Tibial nerve (tissue), 4 donors: ENCODE measurements at regions not wholly inside any gene's neighbourhood (a gene's known extent, or its start where the extent isn't known, plus 50 kb on each side); places are given as distances from the start of the nearest gene placed in this dataset.

Experiments
- DNase-seq, 2 donors: peaks; one replicate each; pipeline ENCODE4 v3.0.0-alpha.2; 2019; ENCODE audit warnings: low spot score in 2 of 2
- H3K27ac ChIP-seq, 4 donors: fragments of 200-600 bp; sonication (generic) in 3 of 4; one replicate each; pipeline ENCODE4 v1.5.1; 2017 to 2019; ENCODE audit warnings: mild to moderate bottlenecking in 1 of 4
- H3K27me3 ChIP-seq, 2 donors: fragments of 200-600 bp; sonication (generic) in 1 of 2; one replicate each; pipeline versions ENCODE4 v1.5.1 to v1.6.0; 2017 to 2019
- H3K36me3 ChIP-seq, 3 donors: fragments of 200-600 bp; sonication (generic); one replicate each; pipeline ENCODE4 v1.5.1; 2018 to 2019
- H3K4me1 ChIP-seq, 4 donors: fragments of 200-600 bp; sonication (generic) in 3 of 4; one replicate each; pipeline ENCODE4 v1.5.1; 2017 to 2019
- H3K4me3 ChIP-seq, 4 donors: fragments of 200-600 bp; sonication (generic) in 3 of 4; one replicate each; pipeline ENCODE4 v1.5.1; 2017 to 2019; ENCODE audit warnings: mild to moderate bottlenecking in 1 of 4, moderate library complexity in 1 of 4
- H3K9me3 ChIP-seq, 4 donors: fragments of 200-600 bp; sonication (generic) in 3 of 4; one replicate each; pipeline ENCODE4 v1.5.1; 2017 to 2019
- EP300 ChIP-seq, 2 donors: sonication (generic); formaldehyde crosslinking; IDR thresholded peaks; one replicate each; pipeline ENCODE4 v1.6.1; 2017; ENCODE audit warnings: antibody characterized with exemption in 2 of 2, mild to moderate bottlenecking in 1 of 2
- POLR2A ChIP-seq, 2 donors: fragments of 450-650 bp; IDR thresholded peaks; one replicate each; pipeline ENCODE4 v1.6.1; 2017; ENCODE audit warnings: antibody characterized with exemption in 2 of 2, mild to moderate bottlenecking in 2 of 2, moderate library complexity in 2 of 2
- WGBS, 2 donors: methylation state at CpG; one replicate each; pipeline ENCODE4 v1.1.5; 2018; 5-methylcytosine and 5-hydroxymethylcytosine counted together
- TF ChIP-seq, protein P1 (sequence below), 5 experiments: fragments of 200-600 bp in 3 of 5; fragments of 450-650 bp in 2 of 5; sonication (generic) in 3 of 5; IDR thresholded peaks; one replicate each; pipeline ENCODE4 v1.5.1; 2016 to 2019; ENCODE audit warnings: antibody characterized with exemption in 5 of 5, mild to moderate bottlenecking in 3 of 5, moderate library complexity in 2 of 5

DNA sequence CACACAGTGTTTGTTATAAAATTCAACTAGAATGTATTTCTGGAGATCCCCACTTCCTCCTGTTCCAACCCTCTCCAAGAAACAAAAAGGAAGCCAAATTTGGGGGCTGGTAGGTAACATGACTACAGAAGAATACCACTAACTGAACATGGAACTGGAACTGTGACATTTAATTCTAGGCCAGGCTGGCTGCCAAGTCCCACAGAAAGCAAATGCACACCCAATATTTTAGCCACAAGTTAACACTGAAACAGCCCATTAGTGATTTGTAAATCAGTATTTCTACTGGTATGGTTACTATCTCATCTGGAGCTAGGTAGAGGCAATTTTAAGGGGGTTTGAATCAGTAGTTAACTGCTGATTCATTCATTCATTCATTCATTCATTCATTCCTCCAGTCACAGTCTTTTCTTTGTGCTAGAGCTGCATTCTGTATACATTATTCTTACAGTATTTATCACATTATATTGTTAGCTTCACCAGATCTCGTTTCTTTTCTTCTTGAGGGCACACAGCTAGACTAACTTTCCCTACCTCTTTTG lies 131.7 kb upstream of the GDNF start:
- TF ChIP-seq EP300 (IDR thresholded peaks at IDR 0.05) = no peak
- no peak overlapping the region for H3K27ac ChIP-seq
- no peaks in the 10 kb centered on the region for H3K9me3 ChIP-seq
- H3K4me1 ChIP-seq = no peaks in the 10 kb centered on the region
- H3K4me3 ChIP-seq = no peak overlapping the region
- DNase-seq = no peak
- 53 to 70% methylated on average over 1 of the region's 1 CpG for WGBS, 2 donors
- H3K36me3 ChIP-seq = no peaks in the 10 kb centered on the region
- H3K27me3 ChIP-seq = no peaks in the 10 kb centered on the region

DNA sequence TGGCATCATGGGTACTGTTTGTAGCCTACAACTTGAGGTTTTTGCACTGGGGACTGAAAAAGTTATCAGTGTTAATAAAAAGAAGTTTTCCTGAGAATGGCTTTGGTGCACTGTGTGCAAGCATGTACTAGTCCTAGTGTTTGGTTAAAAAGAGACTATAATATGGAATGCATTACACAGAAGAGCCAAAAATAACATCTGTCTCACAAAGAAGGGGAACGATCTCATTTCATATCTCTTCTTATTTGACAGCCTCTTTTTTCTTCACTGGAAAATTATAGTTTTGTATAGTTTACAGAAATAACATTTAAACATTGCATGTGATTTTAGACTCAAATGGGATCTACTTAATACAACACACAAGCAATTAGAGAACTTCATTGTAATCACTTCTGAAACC lies 127.0 kb upstream of the GDNF start:
- 13 to 17% methylated on average over 1 of the region's 1 CpG for WGBS, 2 donors
- no peak for TF ChIP-seq EP300 (IDR thresholded peaks at IDR 0.05)
- no peak for TF ChIP-seq POLR2A (IDR thresholded peaks at IDR 0.05)
- TF ChIP-seq, protein P1, sequence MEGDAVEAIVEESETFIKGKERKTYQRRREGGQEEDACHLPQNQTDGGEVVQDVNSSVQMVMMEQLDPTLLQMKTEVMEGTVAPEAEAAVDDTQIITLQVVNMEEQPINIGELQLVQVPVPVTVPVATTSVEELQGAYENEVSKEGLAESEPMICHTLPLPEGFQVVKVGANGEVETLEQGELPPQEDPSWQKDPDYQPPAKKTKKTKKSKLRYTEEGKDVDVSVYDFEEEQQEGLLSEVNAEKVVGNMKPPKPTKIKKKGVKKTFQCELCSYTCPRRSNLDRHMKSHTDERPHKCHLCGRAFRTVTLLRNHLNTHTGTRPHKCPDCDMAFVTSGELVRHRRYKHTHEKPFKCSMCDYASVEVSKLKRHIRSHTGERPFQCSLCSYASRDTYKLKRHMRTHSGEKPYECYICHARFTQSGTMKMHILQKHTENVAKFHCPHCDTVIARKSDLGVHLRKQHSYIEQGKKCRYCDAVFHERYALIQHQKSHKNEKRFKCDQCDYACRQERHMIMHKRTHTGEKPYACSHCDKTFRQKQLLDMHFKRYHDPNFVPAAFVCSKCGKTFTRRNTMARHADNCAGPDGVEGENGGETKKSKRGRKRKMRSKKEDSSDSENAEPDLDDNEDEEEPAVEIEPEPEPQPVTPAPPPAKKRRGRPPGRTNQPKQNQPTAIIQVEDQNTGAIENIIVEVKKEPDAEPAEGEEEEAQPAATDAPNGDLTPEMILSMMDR (IDR thresholded peaks at IDR 0.05) = no peak
- Histone ChIP-seq H3K36me3 (no peaks in the 10 kb centered on the region), H3K4me1 (no peaks in the 10 kb centered on the region), H3K27me3 (no peaks in the 10 kb centered on the region), H3K9me3 (no peaks in the 10 kb centered on the region), H3K4me3 (no peak overlapping the region), H3K27ac (no peak overlapping the region)
- DNase-seq = no peak

DNA sequence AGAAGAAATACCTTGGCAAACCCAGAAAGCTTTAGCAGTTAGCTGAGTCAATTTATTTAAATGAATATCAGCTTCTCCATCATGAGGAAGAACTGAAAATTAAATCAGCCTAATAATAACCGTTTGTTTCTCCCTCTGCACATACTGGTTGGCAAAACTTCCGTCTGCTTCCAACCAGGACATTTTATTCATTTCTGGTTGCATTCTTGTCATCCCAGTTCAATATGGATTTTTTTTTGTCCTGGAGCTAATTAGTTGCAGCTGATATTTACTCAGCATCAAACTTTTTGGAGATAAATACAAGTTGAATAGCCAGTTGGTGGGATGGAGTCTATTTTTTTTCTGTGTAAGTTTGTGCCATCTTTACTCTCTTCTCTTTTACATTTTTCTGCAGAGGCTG lies 126.5 kb upstream of the GDNF start:
- WGBS, 2 donors = 21 to 22% methylated on average over 2 of the region's 2 CpGs
- Histone ChIP-seq H3K27ac (no peak overlapping the region), H3K4me3 (no peak overlapping the region), H3K27me3 (no peaks in the 10 kb centered on the region), H3K9me3 (no peaks in the 10 kb centered on the region), H3K4me1 (no peaks in the 10 kb centered on the region), H3K36me3 (no peaks in the 10 kb centered on the region)
- no peak for DNase-seq
- no peak for TF ChIP-seq POLR2A (IDR thresholded peaks at IDR 0.05)
- TF ChIP-seq EP300 (IDR thresholded peaks at IDR 0.05) = no peak
- TF ChIP-seq, protein P1 (IDR thresholded peaks at IDR 0.05) = no peak

DNA sequence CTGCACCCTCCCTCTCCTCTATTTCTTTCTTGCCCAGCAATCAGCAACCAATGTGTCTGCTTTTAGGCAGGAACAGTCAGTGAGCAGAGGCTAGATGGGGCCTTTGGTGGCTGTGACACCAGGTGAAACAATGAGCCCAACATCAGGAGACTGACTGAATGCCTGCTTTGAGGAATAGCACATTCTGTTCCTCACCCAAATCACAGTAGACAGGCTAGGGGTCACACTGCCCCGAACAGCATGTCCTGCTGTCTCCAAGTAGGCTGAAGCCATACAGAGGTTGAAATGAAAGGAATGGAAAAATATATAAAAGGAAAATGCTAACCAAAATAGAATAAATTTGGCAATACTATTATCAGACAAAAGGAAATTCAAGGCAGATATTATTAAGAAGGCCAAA lies 122.5 kb upstream of the GDNF start:
- H3K36me3 ChIP-seq = no peaks in the 10 kb centered on the region
- TF ChIP-seq EP300 (IDR thresholded peaks at IDR 0.05) = no peak
- TF ChIP-seq, protein P1 (IDR thresholded peaks at IDR 0.05) = no peak
- TF ChIP-seq POLR2A (IDR thresholded peaks at IDR 0.05) = no peak
- H3K4me1 ChIP-seq = no peaks in the 10 kb centered on the region
- H3K27me3 ChIP-seq = no peaks in the 10 kb centered on the region
- no peak overlapping the region for H3K27ac ChIP-seq
- peaks cover 0 to 24% (median 0%) of the 10 kb centered on the region in 4 donors for H3K9me3 ChIP-seq
- no peak overlapping the region for H3K4me3 ChIP-seq
- no peak for DNase-seq
- 62 to 91% methylated on average over 1 of the region's 1 CpG for WGBS, 2 donors

DNA sequence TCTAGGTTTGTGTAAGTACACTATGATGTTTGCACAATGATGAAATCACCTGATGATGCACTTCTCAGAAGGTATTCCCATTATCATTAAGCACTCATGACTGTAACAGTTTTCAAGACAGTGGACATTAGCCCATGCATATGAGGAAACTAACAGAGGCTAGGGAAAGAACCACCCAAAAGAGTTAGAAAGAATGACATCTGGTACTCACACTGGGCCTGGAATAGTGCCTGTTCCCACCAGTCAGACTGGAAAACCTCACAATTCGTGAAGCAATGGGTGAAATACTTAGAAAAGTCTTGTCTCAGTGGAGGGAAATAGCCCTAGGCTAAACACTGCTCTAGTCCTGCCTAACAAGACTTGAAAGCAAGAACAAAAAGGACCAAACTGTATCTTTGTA lies 117.4 kb upstream of the GDNF start:
- no peak for DNase-seq
- H3K9me3 ChIP-seq = peaks cover 0 to 26% (median 0%) of the 10 kb centered on the region in 4 donors
- no peaks in the 10 kb centered on the region for H3K36me3 ChIP-seq
- no peak for TF ChIP-seq EP300 (IDR thresholded peaks at IDR 0.05)
- TF ChIP-seq, protein P1 (IDR thresholded peaks at IDR 0.05) = no peak
- no peak for TF ChIP-seq POLR2A (IDR thresholded peaks at IDR 0.05)
- WGBS, 2 donors = 68 to 72% methylated on average over 1 of the region's 1 CpG
- no peak overlapping the region for H3K27ac ChIP-seq
- H3K27me3 ChIP-seq = no peaks in the 10 kb centered on the region
- no peak overlapping the region for H3K4me3 ChIP-seq
- no peaks in the 10 kb centered on the region for H3K4me1 ChIP-seq

DNA sequence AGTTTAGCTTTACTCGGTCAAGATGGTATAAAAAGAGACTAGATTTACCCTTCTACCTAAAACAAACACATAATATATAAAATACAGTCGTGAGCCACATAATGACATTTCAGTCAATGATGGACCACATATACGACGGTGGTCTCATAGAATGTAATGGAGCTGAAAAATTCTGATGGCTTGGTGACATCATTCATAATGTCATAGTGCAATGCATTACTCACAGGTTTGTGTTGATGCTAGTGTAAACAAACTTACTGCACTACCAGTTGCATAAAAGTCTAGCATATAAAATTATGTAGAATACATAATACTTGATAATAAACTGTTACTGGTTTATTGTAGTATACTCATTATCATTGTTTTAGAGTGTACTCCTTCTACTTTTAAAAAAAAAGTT lies 115.9 kb upstream of the GDNF start:
- TF ChIP-seq POLR2A (IDR thresholded peaks at IDR 0.05) = no peak
- TF ChIP-seq EP300 (IDR thresholded peaks at IDR 0.05) = no peak
- TF ChIP-seq, protein P1 (IDR thresholded peaks at IDR 0.05) = no peak
- no peak for DNase-seq
- Histone ChIP-seq H3K4me1 (no peaks in the 10 kb centered on the region), H3K4me3 (no peak overlapping the region), H3K36me3 (no peaks in the 10 kb centered on the region), H3K27me3 (no peaks in the 10 kb centered on the region), H3K9me3 (peaks cover 0 to 26% (median 0%) of the 10 kb centered on the region in 4 donors), H3K27ac (no peak overlapping the region)
- WGBS, 2 donors = 89 to 90% methylated on average over 4 of the region's 4 CpGs
